Endothelial cell (in vitro differentiated cells): ENCODE measurements at regions not wholly inside any gene's neighbourhood (a gene's known extent, or its start where the extent isn't known, plus 50 kb on each side); places are given as distances from the start of the nearest gene placed in this dataset.

Source experiments
- DNase-seq: peaks from one replicate; pipeline ENCODE4 v3.0.0; 2021; ENCODE audit warnings: low spot score
- H3K27ac Mint-ChIP-seq: one replicate; pipeline ENCODE4 v1.8.0; 2021; ENCODE audit warnings: mixed read lengths, inconsistent platforms; ENCODE audit not compliant: unreplicated experiment
- H3K27me3 Mint-ChIP-seq: one replicate; pipeline ENCODE4 v1.8.0; 2021; ENCODE audit warnings: mild to moderate bottlenecking, moderate library complexity, mixed read lengths, inconsistent platforms; ENCODE audit not compliant: unreplicated experiment
- H3K36me3 Mint-ChIP-seq: one replicate; pipeline ENCODE4 v1.8.0; 2021; ENCODE audit warnings: mild to moderate bottlenecking, low read depth, mixed read lengths, inconsistent platforms; ENCODE audit not compliant: unreplicated experiment
- H3K4me1 Mint-ChIP-seq: one replicate; pipeline ENCODE4 v1.8.0; 2021; ENCODE audit warnings: mild to moderate bottlenecking, mixed read lengths, inconsistent platforms; ENCODE audit not compliant: unreplicated experiment
- H3K4me3 Mint-ChIP-seq: one replicate; pipeline ENCODE4 v1.8.0; 2021; ENCODE audit warnings: mild to moderate bottlenecking, mixed read lengths, inconsistent platforms; ENCODE audit not compliant: unreplicated experiment
- H3K9me3 Mint-ChIP-seq: one replicate; pipeline ENCODE4 v1.8.0; 2021; ENCODE audit warnings: mixed read lengths, inconsistent platforms; ENCODE audit not compliant: unreplicated experiment
- CTCF ChIP-seq: fragments of 200-600 bp; sonication (generic); IDR thresholded peaks from one replicate; pipeline ENCODE4 v1.5.0; 2021; ENCODE audit warnings: antibody characterized with exemption; ENCODE audit not compliant: unreplicated experiment

- Mint-ChIP-seq H3K4me3 (no peak overlapping the region), H3K27ac (no peak overlapping the region), H3K9me3 (peaks cover 5% of the 10 kb centered on the region), H3K4me1 (no peaks in the 10 kb centered on the region), H3K27me3 (no peaks in the 10 kb centered on the region), H3K36me3 (peaks cover 3% of the 10 kb centered on the region)
- no peak for DNase-seq
- no peak for TF ChIP-seq CTCF
Measured at GRCh38 chr4:59727745-59728144, 1472.4 kb upstream of the ADGRL3 start.

GRCh38 chr4:59728496-59728895, 1471.6 kb upstream of the ADGRL3 start:
- Mint-ChIP-seq H3K4me3 (no peak overlapping the region), H3K9me3 (peaks cover 5% of the 10 kb centered on the region), H3K27me3 (no peaks in the 10 kb centered on the region), H3K27ac (no peak overlapping the region), H3K36me3 (peaks cover 3% of the 10 kb centered on the region), H3K4me1 (no peaks in the 10 kb centered on the region)
- TF ChIP-seq CTCF, result no peak
- no peak for DNase-seq

- H3K27ac Mint-ChIP-seq, result no peak overlapping the region
Measured at GRCh38 chr4:59729321-59729720, 1470.8 kb upstream of the ADGRL3 start.

GRCh38 chr4:59748433-59748832, 1451.7 kb upstream of the ADGRL3 start:
- TF ChIP-seq CTCF, result no peak
- DNase-seq, result no peak
- no peak overlapping the region for H3K27ac Mint-ChIP-seq

More at GRCh38 chr4:59729321-59729720, 1470.8 kb upstream of the ADGRL3 start:
- no peak for TF ChIP-seq CTCF
- Mint-ChIP-seq H3K4me1 (no peaks in the 10 kb centered on the region), H3K27me3 (no peaks in the 10 kb centered on the region), H3K9me3 (peaks cover 5% of the 10 kb centered on the region), H3K4me3 (no peak overlapping the region), H3K36me3 (peaks cover 3% of the 10 kb centered on the region)
- DNase-seq, result no peak

GRCh38 chr4:59759082-59759825, 1440.9 kb upstream of the ADGRL3 start:
- H3K36me3 Mint-ChIP-seq, result peaks cover 3% of the 10 kb centered on the region
- no peak for TF ChIP-seq CTCF
- H3K9me3 Mint-ChIP-seq, result no peaks in the 10 kb centered on the region
- no peak overlapping the region for H3K4me3 Mint-ChIP-seq
- no peak for DNase-seq
- no peaks in the 10 kb centered on the region for H3K4me1 Mint-ChIP-seq
- H3K27ac Mint-ChIP-seq, result no peak overlapping the region
- no peaks in the 10 kb centered on the region for H3K27me3 Mint-ChIP-seq

More at GRCh38 chr4:59748433-59748832, 1451.7 kb upstream of the ADGRL3 start:
- Mint-ChIP-seq H3K4me3 (no peak overlapping the region), H3K36me3 (no peaks in the 10 kb centered on the region), H3K27me3 (no peaks in the 10 kb centered on the region), H3K4me1 (no peaks in the 10 kb centered on the region), H3K9me3 (no peaks in the 10 kb centered on the region)
